ENCODE measurements at regions not wholly inside any gene's neighbourhood (a gene's known extent, or its start where the extent isn't known, plus 50 kb on each side); places are given as distances from the start of the nearest gene placed in this dataset.
"Not testable (repeated sequence)": the region's sequence is repeated elsewhere in the genome, so short reads cannot be mapped to it uniquely, and the experiment has no call there.

DNA sequence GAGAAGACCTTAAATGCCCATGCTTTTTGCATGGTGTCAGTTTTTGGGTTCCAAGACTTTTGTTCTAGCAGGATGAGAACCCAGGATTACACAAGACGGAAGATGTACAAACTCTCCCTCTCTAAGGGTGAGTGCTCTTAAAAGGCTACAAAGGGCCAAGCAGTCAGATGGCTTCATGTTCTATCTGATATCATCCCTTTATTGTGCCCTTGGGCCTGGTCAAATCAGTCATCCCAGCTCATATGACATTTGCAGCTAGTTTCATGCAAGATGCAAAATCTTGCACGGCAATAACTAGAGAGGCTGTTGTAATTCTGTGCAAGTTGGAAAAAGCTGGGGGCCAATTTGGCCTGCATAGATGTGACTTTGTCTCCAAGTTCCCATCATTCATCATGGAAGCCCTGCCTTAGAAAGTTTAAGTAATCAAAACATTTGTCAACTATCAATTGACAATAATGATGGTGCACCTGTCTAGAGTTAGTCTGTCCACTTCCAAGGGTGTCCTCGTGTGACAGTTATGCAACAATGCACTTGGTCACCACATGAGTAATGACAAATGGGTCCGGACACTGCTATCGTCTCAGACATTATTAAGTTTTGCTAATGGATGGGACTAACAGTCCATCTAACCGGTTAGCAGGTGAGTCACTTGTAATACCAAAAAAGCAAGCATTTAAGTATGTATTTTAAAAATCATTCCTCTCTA, 58.6 kb upstream of the ZFHX3 start:
- Histone ChIP-seq H3K36me3 (ENCODE audit: control insufficient read depth, insufficient read depth, low read length) (no peaks in the 10 kb centered on the region), H3K27ac (ENCODE audit: low read length) (no peak overlapping the region), H3K9me3 (ENCODE audit: control insufficient read depth, insufficient read depth, low read depth, low read length) (no peaks in the 10 kb centered on the region), H3K27me3 (ENCODE audit: control insufficient read depth, insufficient read depth, low read length) (no peaks in the 10 kb centered on the region), H3K4me1 (ENCODE audit: control insufficient read depth, insufficient read depth, low read length) (no peaks in the 10 kb centered on the region), H3K4me3 (ENCODE audit: low read depth in 2 of 2, low read length in 2 of 2) (no peak overlapping the region)
- no TSS peak for BruUV-seq (replicated peaks)
- intact Hi-C loops (cut with micrococcal nuclease; ENCODE audit: unreplicated experiment) (no loop called here), in situ Hi-C loops (cut with HindIII; ENCODE audit: low pct_unique_long_range_greater_than_20kb, low sequenced_read_pairs) (no loop called here)
- TF ChIP-seq, protein P1, sequence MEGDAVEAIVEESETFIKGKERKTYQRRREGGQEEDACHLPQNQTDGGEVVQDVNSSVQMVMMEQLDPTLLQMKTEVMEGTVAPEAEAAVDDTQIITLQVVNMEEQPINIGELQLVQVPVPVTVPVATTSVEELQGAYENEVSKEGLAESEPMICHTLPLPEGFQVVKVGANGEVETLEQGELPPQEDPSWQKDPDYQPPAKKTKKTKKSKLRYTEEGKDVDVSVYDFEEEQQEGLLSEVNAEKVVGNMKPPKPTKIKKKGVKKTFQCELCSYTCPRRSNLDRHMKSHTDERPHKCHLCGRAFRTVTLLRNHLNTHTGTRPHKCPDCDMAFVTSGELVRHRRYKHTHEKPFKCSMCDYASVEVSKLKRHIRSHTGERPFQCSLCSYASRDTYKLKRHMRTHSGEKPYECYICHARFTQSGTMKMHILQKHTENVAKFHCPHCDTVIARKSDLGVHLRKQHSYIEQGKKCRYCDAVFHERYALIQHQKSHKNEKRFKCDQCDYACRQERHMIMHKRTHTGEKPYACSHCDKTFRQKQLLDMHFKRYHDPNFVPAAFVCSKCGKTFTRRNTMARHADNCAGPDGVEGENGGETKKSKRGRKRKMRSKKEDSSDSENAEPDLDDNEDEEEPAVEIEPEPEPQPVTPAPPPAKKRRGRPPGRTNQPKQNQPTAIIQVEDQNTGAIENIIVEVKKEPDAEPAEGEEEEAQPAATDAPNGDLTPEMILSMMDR (IDR thresholded peaks at IDR 0.05): no peak
- TF ChIP-seq POLR2AphosphoS5 (IDR thresholded peaks at IDR 0.05; ENCODE audit: low read depth, low read length): no peak
- TF ChIP-seq, protein P2, sequence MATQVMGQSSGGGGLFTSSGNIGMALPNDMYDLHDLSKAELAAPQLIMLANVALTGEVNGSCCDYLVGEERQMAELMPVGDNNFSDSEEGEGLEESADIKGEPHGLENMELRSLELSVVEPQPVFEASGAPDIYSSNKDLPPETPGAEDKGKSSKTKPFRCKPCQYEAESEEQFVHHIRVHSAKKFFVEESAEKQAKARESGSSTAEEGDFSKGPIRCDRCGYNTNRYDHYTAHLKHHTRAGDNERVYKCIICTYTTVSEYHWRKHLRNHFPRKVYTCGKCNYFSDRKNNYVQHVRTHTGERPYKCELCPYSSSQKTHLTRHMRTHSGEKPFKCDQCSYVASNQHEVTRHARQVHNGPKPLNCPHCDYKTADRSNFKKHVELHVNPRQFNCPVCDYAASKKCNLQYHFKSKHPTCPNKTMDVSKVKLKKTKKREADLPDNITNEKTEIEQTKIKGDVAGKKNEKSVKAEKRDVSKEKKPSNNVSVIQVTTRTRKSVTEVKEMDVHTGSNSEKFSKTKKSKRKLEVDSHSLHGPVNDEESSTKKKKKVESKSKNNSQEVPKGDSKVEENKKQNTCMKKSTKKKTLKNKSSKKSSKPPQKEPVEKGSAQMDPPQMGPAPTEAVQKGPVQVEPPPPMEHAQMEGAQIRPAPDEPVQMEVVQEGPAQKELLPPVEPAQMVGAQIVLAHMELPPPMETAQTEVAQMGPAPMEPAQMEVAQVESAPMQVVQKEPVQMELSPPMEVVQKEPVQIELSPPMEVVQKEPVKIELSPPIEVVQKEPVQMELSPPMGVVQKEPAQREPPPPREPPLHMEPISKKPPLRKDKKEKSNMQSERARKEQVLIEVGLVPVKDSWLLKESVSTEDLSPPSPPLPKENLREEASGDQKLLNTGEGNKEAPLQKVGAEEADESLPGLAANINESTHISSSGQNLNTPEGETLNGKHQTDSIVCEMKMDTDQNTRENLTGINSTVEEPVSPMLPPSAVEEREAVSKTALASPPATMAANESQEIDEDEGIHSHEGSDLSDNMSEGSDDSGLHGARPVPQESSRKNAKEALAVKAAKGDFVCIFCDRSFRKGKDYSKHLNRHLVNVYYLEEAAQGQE (IDR thresholded peaks at IDR 0.05; ENCODE audit: insufficient read depth in 1 of 2, low read depth in 2 of 2, low read length in 1 of 2): no peak
- TF ChIP-seq SIN3A (IDR thresholded peaks at IDR 0.05; ENCODE audit: borderline replicate concordance, insufficient read depth, low read depth, low read length): no peak
- no peak for TF ChIP-seq TCF7L2 (IDR thresholded peaks at IDR 0.05; ENCODE audit: low read depth, low read length)
- CTCF ChIA-PET: no interaction called here
- POLR2A ChIA-PET: no interaction called here
- no peak for ATAC-seq
- no peak for DNase-seq (ENCODE audit: low read depth, low spot score)

DNA sequence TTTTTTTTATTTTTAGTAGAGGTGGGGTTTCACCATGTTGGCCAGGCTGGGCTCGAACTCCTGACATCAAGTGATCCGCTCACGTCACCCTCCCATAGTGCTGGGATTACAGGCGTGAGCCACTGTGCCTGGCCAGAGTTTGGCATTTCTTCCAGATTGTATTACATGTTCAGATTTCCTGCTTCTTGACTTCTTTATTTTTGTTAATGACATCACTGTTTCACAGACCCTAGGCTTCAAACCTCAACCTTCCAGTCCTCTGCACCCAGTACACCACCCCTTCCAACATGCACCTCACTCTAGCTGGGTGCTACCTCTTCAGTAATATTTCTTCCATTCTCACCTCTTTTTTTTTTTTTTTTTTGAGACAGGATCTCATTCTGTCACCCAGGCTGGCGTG, 53.6 kb upstream of the ZFHX3 start:
- H3K27me3 ChIP-seq (ENCODE audit: control insufficient read depth, insufficient read depth, low read length): no peaks in the 10 kb centered on the region; the same call in 1 of the 2 replicates
- no peaks in the 10 kb centered on the region for H3K9me3 ChIP-seq (ENCODE audit: control insufficient read depth, insufficient read depth, low read depth, low read length)
- ChIA-PET CTCF (no interaction called here), POLR2A (no interaction called here)
- in situ Hi-C loops (cut with HindIII; ENCODE audit: low pct_unique_long_range_greater_than_20kb, low sequenced_read_pairs) (no loop called here), intact Hi-C loops (cut with micrococcal nuclease; ENCODE audit: unreplicated experiment) (no loop called here)
- DNase-seq (ENCODE audit: low read depth, low spot score) (no peak), ATAC-seq (no peak)
- H3K4me1 ChIP-seq (ENCODE audit: control insufficient read depth, insufficient read depth, low read length): no peaks in the 10 kb centered on the region
- no TSS peak for BruUV-seq (replicated peaks)
- TF ChIP-seq SIN3A (IDR thresholded peaks at IDR 0.05; ENCODE audit: borderline replicate concordance, insufficient read depth, low read depth, low read length) (no peak), POLR2AphosphoS5 (IDR thresholded peaks at IDR 0.05; ENCODE audit: low read depth, low read length) (no peak)
- TF ChIP-seq, protein P2 (IDR thresholded peaks at IDR 0.05; ENCODE audit: insufficient read depth in 1 of 2, low read depth in 2 of 2, low read length in 1 of 2): no peak
- H3K36me3 ChIP-seq (ENCODE audit: control insufficient read depth, insufficient read depth, low read length): no peaks in the 10 kb centered on the region
- H3K4me3 ChIP-seq (ENCODE audit: low read depth in 2 of 2, low read length in 2 of 2): no peak overlapping the region
- no peak overlapping the region for H3K27ac ChIP-seq (ENCODE audit: low read length)

DNA sequence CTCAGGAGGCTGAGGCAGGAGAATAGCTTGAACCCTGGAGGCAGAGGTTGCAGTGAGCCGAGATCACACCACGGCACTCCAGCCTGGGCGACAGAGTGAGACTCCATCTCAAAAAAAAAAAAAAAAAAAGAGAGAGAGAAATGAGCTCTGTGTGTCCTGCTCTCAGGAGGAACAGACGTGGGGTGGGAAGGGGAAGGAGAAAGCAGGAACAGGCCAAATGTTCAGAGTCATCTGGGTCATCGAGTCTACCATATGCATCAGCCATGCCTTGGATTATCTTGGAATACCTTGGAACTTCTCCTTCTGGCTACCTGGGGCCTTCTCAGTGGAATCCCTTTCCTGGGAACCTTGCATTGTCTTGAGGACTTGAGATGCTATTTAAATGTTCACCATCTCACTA, 51.7 kb upstream of the ZFHX3 start:
- in situ Hi-C loops (cut with HindIII; ENCODE audit: low pct_unique_long_range_greater_than_20kb, low sequenced_read_pairs); BruUV-seq (replicated peaks); H3K27ac ChIP-seq (ENCODE audit: low read length): not testable (repeated sequence)

More for the DNA sequence above, 51.7 kb upstream of the ZFHX3 start:
- CTCF ChIA-PET; H3K9me3 ChIP-seq (ENCODE audit: control insufficient read depth, insufficient read depth, low read depth, low read length); ATAC-seq; H3K36me3 ChIP-seq (ENCODE audit: control insufficient read depth, insufficient read depth, low read length); H3K27me3 ChIP-seq (ENCODE audit: control insufficient read depth, insufficient read depth, low read length); DNase-seq (ENCODE audit: low read depth, low spot score); H3K4me3 ChIP-seq (ENCODE audit: low read depth in 2 of 2, low read length in 2 of 2); POLR2A ChIA-PET; intact Hi-C loops (cut with micrococcal nuclease; ENCODE audit: unreplicated experiment); H3K4me1 ChIP-seq (ENCODE audit: control insufficient read depth, insufficient read depth, low read length): not testable (repeated sequence)

All from Panc1 (cell line).